Tibial nerve (tissue), 4 donors: ENCODE measurements at regions not wholly inside any gene's neighbourhood (a gene's known extent, or its start where the extent isn't known, plus 50 kb on each side); places are given as distances from the start of the nearest gene placed in this dataset.

ENCODE experiments used
- CTCF ChIP-seq, 5 experiments: fragments of 200-600 bp in 3 of 5; fragments of 450-650 bp in 2 of 5; sonication (generic) in 3 of 5; IDR thresholded peaks; one replicate each; pipeline ENCODE4 v1.5.1; 2016 to 2019; ENCODE audit warnings: antibody characterized with exemption in 5 of 5, mild to moderate bottlenecking in 3 of 5, moderate library complexity in 2 of 5
- EP300 ChIP-seq, 2 donors: sonication (generic); formaldehyde crosslinking; IDR thresholded peaks; one replicate each; pipeline ENCODE4 v1.6.1; 2017; ENCODE audit warnings: antibody characterized with exemption in 2 of 2, mild to moderate bottlenecking in 1 of 2
- POLR2A ChIP-seq, 2 donors: fragments of 450-650 bp; IDR thresholded peaks; one replicate each; pipeline ENCODE4 v1.6.1; 2017; ENCODE audit warnings: antibody characterized with exemption in 2 of 2, mild to moderate bottlenecking in 2 of 2, moderate library complexity in 2 of 2

DNA sequence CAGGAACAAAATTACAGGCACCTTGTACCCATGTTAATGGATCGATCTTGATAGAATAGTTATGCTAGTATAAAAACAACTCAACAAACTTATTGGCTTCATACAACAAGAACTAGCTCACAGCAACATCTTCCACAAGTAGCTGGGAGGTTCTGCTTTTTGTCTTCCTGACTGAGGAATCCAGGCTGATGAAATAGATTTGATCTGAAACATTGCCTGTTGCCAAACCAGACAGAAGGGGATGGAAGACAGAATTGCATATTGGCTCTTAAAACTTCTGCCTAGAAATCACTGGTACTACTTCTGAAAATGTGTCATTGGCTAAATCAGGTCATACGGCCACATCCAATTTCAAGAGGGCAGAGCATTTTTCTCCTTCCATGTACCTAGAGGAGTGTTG is 267.3 kb downstream of the RFC3 start:
- no peak for TF ChIP-seq CTCF (IDR thresholded peaks at IDR 0.05)
- TF ChIP-seq POLR2A (IDR thresholded peaks at IDR 0.05) = no peak
- no peak for TF ChIP-seq EP300 (IDR thresholded peaks at IDR 0.05)
